A549 (cell line): ENCODE measurements at regions not wholly inside any gene's neighbourhood (a gene's known extent, or its start where the extent isn't known, plus 50 kb on each side); places are given as distances from the start of the nearest gene placed in this dataset.

Source experiments
- CBX8 ChIP-seq: fragments of 200-600 bp; sonication (generic); IDR thresholded peaks from 2 replicates; pipeline ENCODE4 v1.6.1; 2016
- CTCF ChIP-seq: fragments of >200 bp; sonication (Bioruptor Twin); formaldehyde crosslinking; IDR thresholded peaks from 3 replicates; pipeline ENCODE4 v1.5.1; 2016
- ESRRA ChIP-seq: fragments of 150-350 bp; IDR thresholded peaks from 2 replicates; pipeline ENCODE4 v1.6.1; 2014; ENCODE audit warnings: mild to moderate bottlenecking, low read length, borderline replicate concordance
- JUNB ChIP-seq: fragments of >200 bp; sonication (Bioruptor Twin); formaldehyde crosslinking; IDR thresholded peaks from 2 replicates; pipeline ENCODE4 v1.6.1; 2016
- MAX ChIP-seq: IDR thresholded peaks from 2 replicates; pipeline ENCODE4 v1.6.1; 2012
- MAZ ChIP-seq: fragments of 150-350 bp; IDR thresholded peaks from 2 replicates; pipeline ENCODE4 v1.6.1; 2014; ENCODE audit warnings: antibody characterized with exemption, low read depth, low read length, borderline replicate concordance
- NR3C1 ChIP-seq: fragments of >200 bp; sonication (Bioruptor Twin); formaldehyde crosslinking; IDR thresholded peaks from 3 replicates; pipeline ENCODE4 v1.6.1; 2017
- PBX3 ChIP-seq: IDR thresholded peaks from 2 replicates; pipeline ENCODE4 v1.6.1; 2012
- POLR2A ChIP-seq: IDR thresholded peaks from 2 replicates; pipeline ENCODE4 v1.6.1; 2012; ENCODE audit warnings: mild to moderate bottlenecking, low read length
- RAD21 ChIP-seq, 2 experiments: fragments of >200 bp in 1 of 2; sonication (Bioruptor Twin) in 1 of 2; formaldehyde crosslinking in 1 of 2; IDR thresholded peaks in 1 of 2; conservative IDR thresholded peaks in 1 of 2; 2 replicates in 1 of 2; 3 replicates in 1 of 2; pipeline ENCODE4 v1.6.1; 2012 to 2018; ENCODE audit warnings: inconsistent platforms in 1 of 2
- REST ChIP-seq: fragments of 200-600 bp; sonication (generic); IDR thresholded peaks from 2 replicates; pipeline ENCODE4 v1.6.1; 2016; ENCODE audit warnings: antibody characterized with exemption, mild to moderate bottlenecking, moderate library complexity
- RFX5 ChIP-seq: fragments of 450-650 bp; IDR thresholded peaks from 2 replicates; pipeline ENCODE4 v1.7.1; 2014; ENCODE audit warnings: antibody characterized with exemption, mild to moderate bottlenecking, moderate library complexity

- no peak for TF ChIP-seq CBX8
- TF ChIP-seq CTCF = peak; percentile 77
- TF ChIP-seq ESRRA = no peak
- peak; percentile 79 for TF ChIP-seq RAD21 (conservative IDR thresholded peaks at IDR 0.05 in 1 of 2, IDR thresholded peaks at IDR 0.05 in 1 of 2)
- no peak for TF ChIP-seq MAX
- TF ChIP-seq POLR2A = no peak
- TF ChIP-seq REST = no peak
- no peak for TF ChIP-seq MAZ
- TF ChIP-seq PBX3 = no peak
- no peak for TF ChIP-seq RFX5
- TF ChIP-seq JUNB = no peak
- TF ChIP-seq NR3C1 = no peak
Measured at GRCh38 chr4:114386637-114387233, 211.9 kb upstream of the UGT8 start.
